Effector CD4-positive, alpha-beta T cell (primary cell): ENCODE measurements at regions not wholly inside any gene's neighbourhood (a gene's known extent, or its start where the extent isn't known, plus 50 kb on each side); places are given as distances from the start of the nearest gene placed in this dataset.
"Not testable (repeated sequence)": the region's sequence is repeated elsewhere in the genome, so short reads cannot be mapped to it uniquely, and the experiment has no call there.

ENCODE experiments used
- DNase-seq: peaks from one replicate; pipeline ENCODE4 v3.0.0-alpha.2; 2020

GRCh38 chr2:2732331-2733119 is 401.4 kb upstream of the MYT1L start:
- DNase-seq: no peak

- DNase-seq: no peak
These were observed 400.8 kb upstream of the MYT1L start for GRCh38 chr2:2731816-2732284.

GRCh38 chr2:2731101-2731815 is 400.2 kb upstream of the MYT1L start:
- no peak for DNase-seq

- no peak for DNase-seq
These were observed 399.3 kb upstream of the MYT1L start for GRCh38 chr2:2730301-2730833.

- DNase-seq: no peak
These were observed 398.2 kb upstream of the MYT1L start for GRCh38 chr2:2729246-2729645.

GRCh38 chr2:2728635-2729034 is 397.6 kb upstream of the MYT1L start:
- DNase-seq: no peak

GRCh38 chr2:2727876-2728511 is 396.9 kb upstream of the MYT1L start:
- no peak for DNase-seq

- DNase-seq: no peak
These were observed 395.1 kb upstream of the MYT1L start for GRCh38 chr2:2726163-2726562.

- no peak for DNase-seq
These were observed 392.0 kb upstream of the MYT1L start for GRCh38 chr2:2723064-2723463.

GRCh38 chr2:2721296-2721835 is 390.3 kb upstream of the MYT1L start:
- no peak for DNase-seq

GRCh38 chr2:2720806-2721205 is 389.7 kb upstream of the MYT1L start:
- DNase-seq: not testable (repeated sequence)

GRCh38 chr2:2720351-2720750 is 389.3 kb upstream of the MYT1L start:
- no peak for DNase-seq

GRCh38 chr2:2719781-2720180 is 388.7 kb upstream of the MYT1L start:
- DNase-seq: no peak

GRCh38 chr2:2719015-2719414 is 387.9 kb upstream of the MYT1L start:
- DNase-seq: no peak

- no peak for DNase-seq
These were observed 386.3 kb upstream of the MYT1L start for GRCh38 chr2:2717406-2717805.

GRCh38 chr2:2716771-2717170 is 385.7 kb upstream of the MYT1L start:
- no peak for DNase-seq

- no peak for DNase-seq
These were observed 384.2 kb upstream of the MYT1L start for GRCh38 chr2:2715036-2715818.

- no peak for DNase-seq
These were observed 383.3 kb upstream of the MYT1L start for GRCh38 chr2:2714408-2714807.

- DNase-seq: no peak
These were observed 378.3 kb upstream of the MYT1L start for GRCh38 chr2:2709431-2709770.

- no peak for DNase-seq
These were observed 377.7 kb upstream of the MYT1L start for GRCh38 chr2:2708575-2709430.

- DNase-seq: no peak
These were observed 376.3 kb upstream of the MYT1L start for GRCh38 chr2:2707206-2707991.
